GM10266 (cell line): ENCODE measurements at regions not wholly inside any gene's neighbourhood (a gene's known extent, or its start where the extent isn't known, plus 50 kb on each side); places are given as distances from the start of the nearest gene placed in this dataset.

Source experiments
- DNase-seq: peaks from one replicate; pipeline ENCODE4 v3.0.0; 2012; ENCODE audit errors: extremely low spot score
- CTCF ChIP-seq: IDR thresholded peaks from 2 replicates; pipeline ENCODE4 v1.5.1; 2012; ENCODE audit warnings: mild to moderate bottlenecking, low read depth; ENCODE audit not compliant: control insufficient read depth, insufficient read depth; ENCODE audit errors: missing control alignments

GRCh38 chr20:37630993-37631392, 62.8 kb upstream of the CTNNBL1 start:
- TF ChIP-seq CTCF = no peak
- no peak for DNase-seq

- no peak for TF ChIP-seq CTCF
- no peak for DNase-seq
Observed at GRCh38 chr20:37630166-37630565, 63.7 kb upstream of the CTNNBL1 start.

- DNase-seq = no peak
- no peak for TF ChIP-seq CTCF
Observed at GRCh38 chr20:37627767-37628130, 66.1 kb upstream of the CTNNBL1 start.

GRCh38 chr20:37627060-37627766, 66.6 kb upstream of the CTNNBL1 start:
- no peak for TF ChIP-seq CTCF
- DNase-seq = peak; percentile 55

GRCh38 chr20:37624963-37625362, 68.9 kb upstream of the CTNNBL1 start:
- no peak for DNase-seq
- no peak for TF ChIP-seq CTCF

GRCh38 chr20:37622728-37623127, 71.1 kb upstream of the CTNNBL1 start:
- TF ChIP-seq CTCF = no peak
- DNase-seq = no peak

GRCh38 chr20:37619496-37619895, 74.3 kb upstream of the CTNNBL1 start:
- DNase-seq = no peak
- TF ChIP-seq CTCF = no peak
